ENCODE measurements at regions not wholly inside any gene's neighbourhood (a gene's known extent, or its start where the extent isn't known, plus 50 kb on each side); places are given as distances from the start of the nearest gene placed in this dataset.

- Histone ChIP-seq H3K27me3 (replicated peaks; ENCODE audit: control insufficient read depth, insufficient read depth, low read length) (no peaks in the 10 kb centered on the region), H3K36me3 (ENCODE audit: control insufficient read depth, insufficient read depth, low read length) (no peaks in the 10 kb centered on the region), H3K4me3 (replicated peaks; ENCODE audit: low read depth, low read length) (no peak overlapping the region)
- DNase-seq (ENCODE audit: extremely low read depth, insufficient read length): no peak
- TF ChIP-seq, protein P1, sequence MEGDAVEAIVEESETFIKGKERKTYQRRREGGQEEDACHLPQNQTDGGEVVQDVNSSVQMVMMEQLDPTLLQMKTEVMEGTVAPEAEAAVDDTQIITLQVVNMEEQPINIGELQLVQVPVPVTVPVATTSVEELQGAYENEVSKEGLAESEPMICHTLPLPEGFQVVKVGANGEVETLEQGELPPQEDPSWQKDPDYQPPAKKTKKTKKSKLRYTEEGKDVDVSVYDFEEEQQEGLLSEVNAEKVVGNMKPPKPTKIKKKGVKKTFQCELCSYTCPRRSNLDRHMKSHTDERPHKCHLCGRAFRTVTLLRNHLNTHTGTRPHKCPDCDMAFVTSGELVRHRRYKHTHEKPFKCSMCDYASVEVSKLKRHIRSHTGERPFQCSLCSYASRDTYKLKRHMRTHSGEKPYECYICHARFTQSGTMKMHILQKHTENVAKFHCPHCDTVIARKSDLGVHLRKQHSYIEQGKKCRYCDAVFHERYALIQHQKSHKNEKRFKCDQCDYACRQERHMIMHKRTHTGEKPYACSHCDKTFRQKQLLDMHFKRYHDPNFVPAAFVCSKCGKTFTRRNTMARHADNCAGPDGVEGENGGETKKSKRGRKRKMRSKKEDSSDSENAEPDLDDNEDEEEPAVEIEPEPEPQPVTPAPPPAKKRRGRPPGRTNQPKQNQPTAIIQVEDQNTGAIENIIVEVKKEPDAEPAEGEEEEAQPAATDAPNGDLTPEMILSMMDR (IDR thresholded peaks at IDR 0.05; ENCODE audit: insufficient read depth, low read length, poor library complexity, severe bottlenecking): no peak
Observed at GRCh38 chr12:127438512-127439244, 828.3 kb upstream of the TMEM132C start.

GRCh38 chr12:127445581-127446139 lies 821.3 kb upstream of the TMEM132C start:
- H3K27me3 ChIP-seq (replicated peaks; ENCODE audit: control insufficient read depth, insufficient read depth, low read length): no peaks in the 10 kb centered on the region
- no peak for DNase-seq (ENCODE audit: extremely low read depth, insufficient read length)
- no peak overlapping the region for H3K4me3 ChIP-seq (replicated peaks; ENCODE audit: low read depth, low read length)
- no peaks in the 10 kb centered on the region for H3K36me3 ChIP-seq (ENCODE audit: control insufficient read depth, insufficient read depth, low read length)
- TF ChIP-seq, protein P1 (IDR thresholded peaks at IDR 0.05; ENCODE audit: insufficient read depth, low read length, poor library complexity, severe bottlenecking): no peak

DNA sequence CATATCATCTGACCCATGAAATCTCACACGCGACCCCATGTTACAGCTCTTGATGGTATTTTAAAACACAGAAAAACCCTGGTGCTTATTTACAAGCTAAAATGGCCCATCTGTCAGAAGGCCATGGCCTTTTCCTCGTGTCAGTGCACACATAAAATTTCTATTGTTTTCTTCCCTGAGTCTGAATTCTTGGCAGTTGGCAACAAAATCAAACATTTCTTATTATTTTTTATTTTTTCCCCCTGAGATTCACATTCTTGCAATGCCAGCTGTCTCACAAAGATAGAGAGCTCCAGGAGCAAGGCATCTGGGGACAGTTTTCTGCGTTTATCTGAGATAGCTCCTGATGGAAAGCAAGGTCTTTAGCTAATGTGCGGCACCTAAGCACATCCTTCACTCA lies 818.1 kb upstream of the TMEM132C start:
- no peak for DNase-seq (ENCODE audit: extremely low read depth, insufficient read length)
- H3K4me3 ChIP-seq (replicated peaks; ENCODE audit: low read depth, low read length): no peak overlapping the region
- TF ChIP-seq, protein P1 (IDR thresholded peaks at IDR 0.05; ENCODE audit: insufficient read depth, low read length, poor library complexity, severe bottlenecking): no peak
- H3K36me3 ChIP-seq (ENCODE audit: control insufficient read depth, insufficient read depth, low read length): no peaks in the 10 kb centered on the region
- H3K27me3 ChIP-seq (replicated peaks; ENCODE audit: control insufficient read depth, insufficient read depth, low read length): no peaks in the 10 kb centered on the region

DNA sequence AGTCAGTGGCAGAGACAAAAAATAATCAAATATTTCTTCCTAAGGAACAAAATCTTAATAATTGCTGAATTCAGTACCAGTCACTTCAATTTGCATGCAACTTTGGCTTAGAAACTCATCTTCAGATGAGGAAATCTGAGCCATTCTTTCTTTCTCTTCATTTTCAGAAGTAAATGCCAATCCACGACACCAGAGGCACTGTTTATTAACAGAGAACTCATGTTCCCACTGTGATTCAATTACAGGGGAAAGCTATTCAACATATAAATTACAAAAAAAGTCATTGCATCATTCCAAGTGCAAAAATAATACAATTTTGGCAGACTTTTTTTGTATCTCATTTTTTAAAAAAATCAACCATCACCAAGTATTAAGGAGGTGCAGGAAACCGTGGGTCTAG lies 816.1 kb upstream of the TMEM132C start:
- TF ChIP-seq, protein P1 (IDR thresholded peaks at IDR 0.05; ENCODE audit: insufficient read depth, low read length, poor library complexity, severe bottlenecking): no peak
- H3K4me3 ChIP-seq (replicated peaks; ENCODE audit: low read depth, low read length): no peak overlapping the region
- H3K36me3 ChIP-seq (ENCODE audit: control insufficient read depth, insufficient read depth, low read length): no peaks in the 10 kb centered on the region
- no peak for DNase-seq (ENCODE audit: extremely low read depth, insufficient read length)
- H3K27me3 ChIP-seq (replicated peaks; ENCODE audit: control insufficient read depth, insufficient read depth, low read length): no peaks in the 10 kb centered on the region

DNA sequence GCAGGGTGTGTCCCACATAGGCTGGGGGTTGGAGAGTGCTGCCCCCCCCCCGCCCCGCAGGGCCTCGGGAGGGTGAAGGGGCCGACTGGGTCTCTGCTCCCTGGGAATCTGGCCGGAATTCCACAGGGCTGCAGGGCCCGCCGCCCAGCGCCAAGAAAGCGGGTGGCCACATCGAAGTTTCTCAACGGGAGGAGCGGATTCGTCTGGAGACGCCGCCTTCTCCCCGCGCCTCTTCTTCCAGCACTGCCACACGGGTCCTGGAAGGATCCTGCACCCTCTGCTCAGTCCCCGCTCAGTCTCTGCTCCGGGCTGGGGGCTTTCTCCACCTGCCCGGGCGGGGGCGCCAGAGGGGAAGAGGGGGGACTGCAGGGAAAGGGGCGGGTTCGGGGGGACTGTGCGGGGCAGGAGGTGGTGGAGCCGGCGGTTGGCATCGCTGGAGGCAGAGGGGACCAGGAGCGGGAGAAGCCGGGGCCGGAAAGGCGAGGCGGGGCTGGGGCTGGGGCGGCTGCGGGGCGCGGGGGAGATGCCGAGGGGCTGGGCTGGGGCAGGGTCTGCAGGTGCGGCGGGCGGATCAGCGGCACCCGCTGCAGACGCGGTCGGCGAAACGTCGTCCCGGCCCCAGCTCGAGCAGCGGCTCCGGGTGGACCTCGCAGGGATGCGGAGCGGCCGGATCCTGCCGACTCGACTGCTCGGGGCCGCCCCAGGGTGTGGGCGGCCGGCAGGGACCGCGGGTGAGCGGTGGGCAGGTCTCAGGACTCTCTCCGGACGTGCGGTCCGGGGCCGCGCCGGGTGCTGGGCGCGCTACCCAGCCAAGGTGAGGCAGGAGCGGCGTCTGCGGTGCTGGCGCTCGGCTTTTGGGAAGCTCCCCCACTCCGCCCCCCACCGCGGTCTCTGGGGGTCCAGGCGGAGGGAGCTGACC lies 811.4 kb upstream of the TMEM132C start:
- no peak for DNase-seq (ENCODE audit: extremely low read depth, insufficient read length)

More for the DNA sequence above, 811.4 kb upstream of the TMEM132C start:
- TF ChIP-seq, protein P1 (IDR thresholded peaks at IDR 0.05; ENCODE audit: insufficient read depth, low read length, poor library complexity, severe bottlenecking): no peak
- no peak overlapping the region for H3K4me3 ChIP-seq (replicated peaks; ENCODE audit: low read depth, low read length)
- no peaks in the 10 kb centered on the region for H3K27me3 ChIP-seq (replicated peaks; ENCODE audit: control insufficient read depth, insufficient read depth, low read length)
- H3K36me3 ChIP-seq (ENCODE audit: control insufficient read depth, insufficient read depth, low read length): no peaks in the 10 kb centered on the region

Measured in GM06990 (cell line).